ENCODE measurements at regions not wholly inside any gene's neighbourhood (a gene's known extent, or its start where the extent isn't known, plus 50 kb on each side); places are given as distances from the start of the nearest gene placed in this dataset.

GRCh38 chr13:68667863-68668262 lies 1437.7 kb upstream of the PCDH9 start:
- H3K27ac Mint-ChIP-seq, result no peak overlapping the region
- H3K4me3 Mint-ChIP-seq, result no peak overlapping the region
- no peak for TF ChIP-seq CTCF (IDR thresholded peaks at IDR 0.05; ENCODE audit: unreplicated experiment in 3 of 3)
- H3K36me3 Mint-ChIP-seq (ENCODE audit: low read depth), result no peaks in the 10 kb centered on the region
- no peaks in the 10 kb centered on the region for H3K9me3 Mint-ChIP-seq
- H3K4me1 Mint-ChIP-seq, result no peaks in the 10 kb centered on the region
- H3K27me3 Mint-ChIP-seq (ENCODE audit: low read depth), result no peaks in the 10 kb centered on the region

- Mint-ChIP-seq H3K4me1 (no peaks in the 10 kb centered on the region), H3K36me3 (ENCODE audit: low read depth) (no peaks in the 10 kb centered on the region), H3K27me3 (ENCODE audit: low read depth) (no peaks in the 10 kb centered on the region), H3K27ac (no peak overlapping the region), H3K4me3 (no peak overlapping the region), H3K9me3 (no peaks in the 10 kb centered on the region)
- TF ChIP-seq CTCF (IDR thresholded peaks at IDR 0.05; ENCODE audit: unreplicated experiment in 3 of 3), result no peak
These were observed 1436.8 kb upstream of the PCDH9 start for GRCh38 chr13:68666774-68667397.

- peak overlapping the region; percentile 31 to 84 (median 31) for H3K27ac Mint-ChIP-seq
- no peaks in the 10 kb centered on the region for H3K36me3 Mint-ChIP-seq (ENCODE audit: low read depth)
- H3K4me1 Mint-ChIP-seq, result peaks cover 5% of the 10 kb centered on the region
- H3K4me3 Mint-ChIP-seq, result no peak overlapping the region
- no peak for TF ChIP-seq CTCF (IDR thresholded peaks at IDR 0.05; ENCODE audit: unreplicated experiment in 3 of 3)
- H3K27me3 Mint-ChIP-seq (ENCODE audit: low read depth), result no peaks in the 10 kb centered on the region
- H3K9me3 Mint-ChIP-seq, result no peaks in the 10 kb centered on the region
These were observed 1415.7 kb upstream of the PCDH9 start for GRCh38 chr13:68645814-68646213.

GRCh38 chr13:68644611-68645010 lies 1414.5 kb upstream of the PCDH9 start:
- TF ChIP-seq CTCF (IDR thresholded peaks at IDR 0.05; ENCODE audit: unreplicated experiment in 3 of 3), result no peak
- peaks cover 5% of the 10 kb centered on the region for H3K4me1 Mint-ChIP-seq
- no peaks in the 10 kb centered on the region for H3K36me3 Mint-ChIP-seq (ENCODE audit: low read depth)
- peak overlapping the region in 1 of 3 experiments; percentile 30 for H3K27ac Mint-ChIP-seq
- H3K9me3 Mint-ChIP-seq, result no peaks in the 10 kb centered on the region
- H3K4me3 Mint-ChIP-seq, result no peak overlapping the region
- no peaks in the 10 kb centered on the region for H3K27me3 Mint-ChIP-seq (ENCODE audit: low read depth)

- no peaks in the 10 kb centered on the region for H3K36me3 Mint-ChIP-seq (ENCODE audit: low read depth)
- H3K4me1 Mint-ChIP-seq, result no peaks in the 10 kb centered on the region
- H3K27ac Mint-ChIP-seq, result no peak overlapping the region
- no peak for TF ChIP-seq CTCF (IDR thresholded peaks at IDR 0.05; ENCODE audit: unreplicated experiment in 3 of 3)
- H3K9me3 Mint-ChIP-seq, result no peaks in the 10 kb centered on the region
- no peak overlapping the region for H3K4me3 Mint-ChIP-seq
- no peaks in the 10 kb centered on the region for H3K27me3 Mint-ChIP-seq (ENCODE audit: low read depth)
These were observed 1406.6 kb upstream of the PCDH9 start for GRCh38 chr13:68636784-68637183.

GRCh38 chr13:68628994-68629393 lies 1398.9 kb upstream of the PCDH9 start:
- no peak for TF ChIP-seq CTCF (IDR thresholded peaks at IDR 0.05; ENCODE audit: unreplicated experiment in 3 of 3)
- Mint-ChIP-seq H3K4me3 (no peak overlapping the region), H3K4me1 (no peaks in the 10 kb centered on the region), H3K9me3 (no peaks in the 10 kb centered on the region), H3K27me3 (ENCODE audit: low read depth) (no peaks in the 10 kb centered on the region), H3K36me3 (ENCODE audit: low read depth) (no peaks in the 10 kb centered on the region), H3K27ac (no peak overlapping the region)

Measured in nephron (organoid).